ENCODE measurements at regions not wholly inside any gene's neighbourhood (a gene's known extent, or its start where the extent isn't known, plus 50 kb on each side); places are given as distances from the start of the nearest gene placed in this dataset.

- Histone ChIP-seq H3K4me1 (ENCODE audit: control insufficient read depth, extremely low read depth, insufficient read depth, low read length) (no peaks in the 10 kb centered on the region), H3K9me3 (ENCODE audit: control insufficient read depth, low read depth, low read length) (no peaks in the 10 kb centered on the region), H3K27ac (ENCODE audit: control insufficient read depth, insufficient read depth, low read length) (no peak overlapping the region), H3K27me3 (ENCODE audit: control insufficient read depth, extremely low read depth, insufficient read depth, low read length) (no peaks in the 10 kb centered on the region), H2AFZ (ENCODE audit: control insufficient read depth, low read length) (no peak overlapping the region), H4K20me1 (ENCODE audit: control insufficient read depth, extremely low read depth, insufficient read depth, low read length) (no peaks in the 10 kb centered on the region), H3K4me3 (ENCODE audit: control insufficient read depth in 2 of 3, extremely low read depth in 1 of 3, insufficient read depth in 2 of 3, low read depth in 1 of 3, low read length in 3 of 3) (no peak overlapping the region), H3K9me1 (ENCODE audit: control insufficient read depth, extremely low read depth, insufficient read depth, low read length) (no peaks in the 10 kb centered on the region), H3K79me2 (ENCODE audit: control insufficient read depth, insufficient read depth, low read length) (no peaks in the 10 kb centered on the region), H3K9ac (ENCODE audit: control insufficient read depth, extremely low read depth, insufficient read depth, low read length) (no peak overlapping the region), H3K4me2 (ENCODE audit: control insufficient read depth, extremely low read depth, insufficient read depth, low read depth, low read length) (no peak overlapping the region), H3K36me3 (ENCODE audit: control insufficient read depth in 2 of 2, extremely low read depth in 1 of 2, insufficient read depth in 2 of 2, low read length in 2 of 2) (no peaks in the 10 kb centered on the region)
- DNase-seq (ENCODE audit: low read depth, low spot score) (no peak), FAIRE-seq (no peak)
- TF ChIP-seq EZH2 (IDR thresholded peaks at IDR 0.05; ENCODE audit: low read length) (no peak), CTCF (optimal IDR thresholded peaks at IDR 0.05 in 1 of 3, IDR thresholded peaks at IDR 0.05 in 1 of 3, conservative IDR thresholded peaks at IDR 0.05 in 1 of 3; ENCODE audit: extremely low read depth in 1 of 3, insufficient read depth in 2 of 3, low read length in 3 of 3) (no peak)
- dilution Hi-C loops (cut with MboI; ENCODE audit: extremely low pct_ligation_motif_present, low sequenced_read_pairs) = no loop called here
These were observed 188.9 kb downstream of the ZIC5 start for GRCh38 chr13:99782669-99783068.

- H3K9me3 ChIP-seq (ENCODE audit: control insufficient read depth, low read depth, low read length) = no peaks in the 10 kb centered on the region
- H3K9ac ChIP-seq (ENCODE audit: control insufficient read depth, extremely low read depth, insufficient read depth, low read length) = no peak overlapping the region
- dilution Hi-C loops (cut with MboI; ENCODE audit: extremely low pct_ligation_motif_present, low sequenced_read_pairs) = no loop called here
- no peak overlapping the region for H3K4me3 ChIP-seq (ENCODE audit: control insufficient read depth in 2 of 3, extremely low read depth in 1 of 3, insufficient read depth in 2 of 3, low read depth in 1 of 3, low read length in 3 of 3)
- TF ChIP-seq EZH2 (IDR thresholded peaks at IDR 0.05; ENCODE audit: low read length) = no peak
- TF ChIP-seq CTCF (optimal IDR thresholded peaks at IDR 0.05 in 1 of 3, IDR thresholded peaks at IDR 0.05 in 1 of 3, conservative IDR thresholded peaks at IDR 0.05 in 1 of 3; ENCODE audit: extremely low read depth in 1 of 3, insufficient read depth in 2 of 3, low read length in 3 of 3) = no peak
- DNase-seq (ENCODE audit: low read depth, low spot score) (no peak), FAIRE-seq (no peak)
- H3K79me2 ChIP-seq (ENCODE audit: control insufficient read depth, insufficient read depth, low read length) = no peaks in the 10 kb centered on the region
- H3K27me3 ChIP-seq (ENCODE audit: control insufficient read depth, extremely low read depth, insufficient read depth, low read length) = no peaks in the 10 kb centered on the region
- no peak overlapping the region for H2AFZ ChIP-seq (ENCODE audit: control insufficient read depth, low read length)
- no peaks in the 10 kb centered on the region for H3K4me1 ChIP-seq (ENCODE audit: control insufficient read depth, extremely low read depth, insufficient read depth, low read length)
- H4K20me1 ChIP-seq (ENCODE audit: control insufficient read depth, extremely low read depth, insufficient read depth, low read length) = no peaks in the 10 kb centered on the region
- H3K4me2 ChIP-seq (ENCODE audit: control insufficient read depth, extremely low read depth, insufficient read depth, low read depth, low read length) = no peak overlapping the region
- H3K36me3 ChIP-seq (ENCODE audit: control insufficient read depth in 2 of 2, extremely low read depth in 1 of 2, insufficient read depth in 2 of 2, low read length in 2 of 2) = no peaks in the 10 kb centered on the region
- no peak overlapping the region for H3K27ac ChIP-seq (ENCODE audit: control insufficient read depth, insufficient read depth, low read length)
- H3K9me1 ChIP-seq (ENCODE audit: control insufficient read depth, extremely low read depth, insufficient read depth, low read length) = no peaks in the 10 kb centered on the region
These were observed 193.1 kb downstream of the ZIC5 start for GRCh38 chr13:99778500-99778899.
